PC-3 (cell line): ENCODE measurements at regions not wholly inside any gene's neighbourhood (a gene's known extent, or its start where the extent isn't known, plus 50 kb on each side); places are given as distances from the start of the nearest gene placed in this dataset.

ENCODE experiments used
- CTCF ChIP-seq: fragments of 300-600 bp; sonication (generic); conservative IDR thresholded peaks from 2 replicates; pipeline ENCODE4 v1.5.1; 2017; ENCODE audit warnings: antibody characterized with exemption, low read depth, mild to moderate bottlenecking, low read length
- EZH2 ChIP-seq: fragments of 300-600 bp; sonication (generic); IDR thresholded peaks from one replicate; pipeline ENCODE4 v1.6.1; 2017; ENCODE audit warnings: antibody characterized with exemption, mild to moderate bottlenecking, low read length; ENCODE audit not compliant: unreplicated experiment

DNA sequence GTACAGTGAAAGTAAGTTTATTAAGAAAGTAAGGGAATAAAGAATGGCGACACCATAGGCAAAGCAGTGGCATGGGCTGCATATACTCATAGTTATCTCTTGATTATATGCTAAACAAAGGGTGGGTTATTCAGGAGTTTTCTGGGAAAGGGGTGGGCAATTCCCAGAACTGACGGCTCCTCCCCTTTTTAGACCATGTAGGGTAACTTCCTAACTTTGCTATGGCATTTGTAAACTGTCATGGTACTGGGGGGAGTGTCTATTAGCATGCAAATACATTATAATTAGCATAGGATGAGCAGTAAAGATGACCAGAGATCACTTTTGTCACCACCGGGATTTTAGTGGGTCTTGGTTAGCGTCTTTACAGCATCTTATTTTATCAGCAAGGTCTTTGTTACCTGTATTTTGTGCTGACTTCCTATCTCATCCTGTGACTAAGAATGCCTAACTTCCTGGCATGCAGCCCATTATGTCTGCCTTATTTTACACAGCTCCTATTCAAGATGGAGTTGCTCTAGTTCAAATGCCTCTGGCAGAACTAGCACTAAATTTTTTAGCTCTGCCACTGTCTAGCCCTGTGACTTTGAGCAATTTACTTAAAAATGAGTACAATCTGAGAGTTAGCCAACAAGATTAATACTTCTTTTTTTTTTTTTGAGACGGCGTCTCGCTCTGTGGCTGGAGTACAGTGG lies 110.3 kb upstream of the PALMD start:
- no peak for TF ChIP-seq CTCF
- TF ChIP-seq EZH2 = no peak
